GM18909 (cell line): ENCODE measurements at regions not wholly inside any gene's neighbourhood (a gene's known extent, or its start where the extent isn't known, plus 50 kb on each side); places are given as distances from the start of the nearest gene placed in this dataset.
"Not testable (repeated sequence)": the region's sequence is repeated elsewhere in the genome, so short reads cannot be mapped to it uniquely, and the experiment has no call there.

Experiments used
- ATAC-seq: cut with Tn5 transposase; IDR thresholded peaks from one replicate; pipeline ENCODE4 v1.9.1; 2021; ENCODE audit warnings: mild to moderate bottlenecking; ENCODE audit not compliant: unreplicated experiment, poor library complexity

GRCh38 chr1:189992856-189993255 lies 484.8 kb downstream of the BRINP3 start:
- no peak for ATAC-seq

DNA sequence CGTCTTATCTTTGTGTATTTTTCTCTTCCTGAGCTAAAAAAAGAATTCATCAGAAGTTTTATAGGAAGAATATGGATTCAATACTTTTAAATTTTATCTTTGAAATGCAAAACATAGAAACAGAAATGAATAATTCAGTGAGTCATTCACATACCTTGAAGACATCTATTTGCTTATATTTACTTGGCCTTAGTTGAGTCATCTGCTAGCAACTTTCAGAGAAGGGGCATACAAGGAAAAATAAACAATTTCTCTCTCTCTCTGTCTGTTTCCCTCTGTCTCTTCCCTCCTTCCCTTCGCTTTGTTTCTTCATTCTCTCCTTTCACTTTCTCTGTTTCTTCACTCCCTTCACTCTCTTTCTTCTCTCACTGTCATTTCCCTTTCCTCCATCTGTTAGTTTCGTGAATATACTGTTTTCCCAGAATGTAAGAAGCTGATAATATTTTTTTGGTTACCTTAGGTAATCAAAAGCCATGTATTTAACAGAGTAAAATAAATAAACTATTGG lies 477.2 kb downstream of the BRINP3 start:
- ATAC-seq: no peak

DNA sequence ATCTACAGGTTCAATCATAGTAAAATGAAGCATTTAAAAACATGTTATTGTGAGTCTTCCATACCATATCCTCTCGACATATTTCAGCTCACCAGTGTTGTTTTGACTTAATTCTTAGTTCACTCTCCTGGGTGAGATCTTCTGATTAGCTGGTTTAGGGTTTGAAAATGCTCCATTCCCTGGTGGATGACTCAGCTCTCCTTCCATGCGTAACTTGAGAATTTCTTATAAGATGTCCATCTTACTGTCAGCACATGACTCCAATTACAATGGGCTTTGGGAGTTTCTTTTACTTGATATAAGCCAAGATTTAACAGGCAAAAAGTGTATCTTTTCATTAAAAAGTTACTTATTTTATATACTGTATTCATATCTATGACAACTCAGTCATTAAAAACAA lies 476.5 kb downstream of the BRINP3 start:
- no peak for ATAC-seq

GRCh38 chr1:190003376-190003775 lies 474.3 kb downstream of the BRINP3 start:
- no peak for ATAC-seq

- no peak for ATAC-seq
These were observed 466.1 kb downstream of the BRINP3 start for GRCh38 chr1:190011585-190011984.

DNA sequence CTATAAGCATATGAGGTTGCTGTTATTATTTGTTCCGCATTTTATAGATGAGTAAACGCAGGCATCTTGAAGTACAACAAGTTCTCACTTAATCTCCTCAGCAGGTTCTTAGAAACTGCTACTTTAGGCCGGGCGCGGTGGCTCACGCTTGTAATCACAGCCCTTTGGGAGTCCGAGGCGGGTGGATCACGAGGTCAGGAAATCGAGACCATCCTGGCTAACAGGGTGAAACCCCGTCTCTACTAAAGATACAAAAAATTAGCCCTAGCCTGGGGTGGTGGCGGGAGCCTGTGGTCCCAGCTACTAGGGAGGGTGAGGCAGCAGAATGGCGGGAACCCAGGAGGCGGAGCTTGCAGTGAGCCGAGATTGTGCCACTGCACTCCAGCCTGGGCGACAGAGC lies 458.5 kb downstream of the BRINP3 start:
- ATAC-seq: not testable (repeated sequence)

GRCh38 chr1:190019717-190020116 lies 457.9 kb downstream of the BRINP3 start:
- ATAC-seq: no peak

DNA sequence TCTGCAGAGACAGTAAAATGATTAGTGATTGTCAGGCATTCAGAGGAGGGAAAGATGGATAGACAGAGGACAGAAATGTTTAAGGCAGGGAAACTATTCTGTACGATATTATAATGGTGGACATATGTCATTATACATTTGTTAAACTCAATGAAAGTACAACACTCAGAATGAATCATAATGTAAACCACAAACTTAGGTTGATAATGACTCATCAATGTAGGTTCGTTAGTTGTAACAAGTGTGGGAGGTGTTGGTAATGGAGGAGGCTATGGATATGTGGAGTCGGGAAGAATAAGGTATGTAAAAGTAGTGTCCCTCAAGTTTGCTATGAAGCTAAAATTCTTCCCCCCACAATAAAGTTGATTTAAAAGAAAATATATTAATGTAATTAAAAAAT lies 455.0 kb downstream of the BRINP3 start:
- no peak for ATAC-seq

GRCh38 chr1:190029441-190029840 lies 448.2 kb downstream of the BRINP3 start:
- ATAC-seq: no peak

DNA sequence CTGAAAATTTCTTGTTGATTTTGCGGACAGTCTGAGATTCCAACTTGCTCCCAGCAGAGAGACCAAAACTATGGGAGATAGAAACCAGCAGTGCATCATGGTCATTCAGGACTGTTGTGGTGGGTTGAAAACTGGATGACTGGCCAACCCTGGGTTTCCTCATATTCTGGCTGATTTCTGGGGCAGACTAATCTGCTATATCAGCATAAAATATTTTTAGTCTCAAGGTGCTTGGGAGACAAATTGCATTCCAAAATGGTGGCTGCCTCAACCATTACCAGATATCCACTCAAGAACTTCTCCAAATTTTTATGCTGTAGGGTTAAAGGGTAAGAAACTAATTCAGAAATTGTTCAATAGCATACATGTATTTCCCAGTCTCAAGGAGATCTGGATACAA lies 434.0 kb downstream of the BRINP3 start:
- no peak for ATAC-seq

DNA sequence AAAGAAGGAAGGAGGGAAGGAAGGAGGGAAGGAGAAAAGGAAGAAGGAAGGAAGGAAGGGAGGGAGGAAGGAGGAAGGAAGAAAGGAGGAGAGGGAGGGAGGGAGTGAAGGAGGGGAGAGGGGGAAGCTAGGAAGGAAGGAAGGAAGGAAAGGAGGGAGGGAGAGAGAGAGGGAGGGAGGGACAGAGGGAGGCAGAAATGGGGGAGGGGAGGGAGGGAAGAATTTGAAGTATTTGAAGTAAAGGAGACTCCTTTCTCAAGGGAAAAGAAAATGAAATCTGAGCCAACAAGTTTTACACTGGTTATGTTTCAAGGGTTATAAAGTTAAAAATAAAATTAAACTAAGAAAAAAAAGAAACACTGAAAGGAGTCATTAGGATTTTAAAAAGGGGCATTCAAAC lies 431.4 kb downstream of the BRINP3 start:
- no peak for ATAC-seq
